ENCODE measurements at regions not wholly inside any gene's neighbourhood (a gene's known extent, or its start where the extent isn't known, plus 50 kb on each side); places are given as distances from the start of the nearest gene placed in this dataset.

DNA sequence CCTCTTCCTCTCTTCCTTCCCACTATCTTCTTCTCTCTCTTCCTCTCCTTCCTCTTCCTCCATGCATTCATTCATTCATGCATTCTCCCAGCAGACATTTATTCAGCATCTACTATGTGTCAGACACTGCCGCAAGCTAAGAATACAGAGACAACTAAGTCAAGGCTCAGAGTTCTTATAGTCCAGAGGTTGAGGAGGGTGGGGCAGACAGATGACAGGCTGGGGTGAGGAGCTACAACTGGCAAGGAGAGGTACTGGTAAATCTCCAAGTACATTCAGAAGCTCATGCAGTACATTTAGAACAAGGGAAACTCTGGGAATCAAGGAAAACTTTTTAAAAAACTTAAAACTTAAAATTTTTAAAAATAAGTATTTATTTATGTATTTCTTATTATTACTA is 56.4 kb upstream of the FMOD start:
- no peak overlapping the region for H3K4me3 ChIP-seq (replicated peaks in 1 of 2; ENCODE audit: low read depth in 1 of 2, low read length in 2 of 2)
- no peak overlapping the region for H3K9ac ChIP-seq (ENCODE audit: low read length)
- no TSS peak for BruUV-seq (replicated peaks)
- ChIA-PET CTCF (no interaction called here), RAD21 (ENCODE audit: low non-redundant PET in 1 of 2, low total read pairs in 2 of 2, uncharacterized antibody in 2 of 2, unreplicated experiment in 2 of 2) (no interaction called here), POLR2A (no interaction called here)
- no peaks in the 10 kb centered on the region for H3K36me3 ChIP-seq (ENCODE audit: control insufficient read depth in 1 of 2, insufficient read depth in 2 of 2, low read length in 2 of 2)
- H3K4me1 ChIP-seq (ENCODE audit: control insufficient read depth in 1 of 2, insufficient read depth in 2 of 2, low read length in 2 of 2): peaks cover 0 to 4% of the 10 kb centered on the region in 2 experiments; a peak in 1 of 4 replicates
- H3K27me3 ChIP-seq (ENCODE audit: insufficient read depth, low read length): no peaks in the 10 kb centered on the region
- H2AFZ ChIP-seq (ENCODE audit: low read depth, low read length, poor library complexity, severe bottlenecking): no peak overlapping the region
- ATAC-seq (no peak), DNase-seq (ENCODE audit: low read depth, low spot score) (no peak)
- no peak overlapping the region for H3K4me2 ChIP-seq (ENCODE audit: low read length)
- H3K79me2 ChIP-seq (ENCODE audit: insufficient read depth, low read length): no peaks in the 10 kb centered on the region
- no peaks in the 10 kb centered on the region for H3K9me3 ChIP-seq (ENCODE audit: control insufficient read depth in 1 of 2, insufficient read depth in 1 of 2, low read depth in 1 of 2, low read length in 2 of 2)
- H4K20me1 ChIP-seq (ENCODE audit: insufficient read depth): no peaks in the 10 kb centered on the region
- intact Hi-C loops (cut with micrococcal nuclease): no loop called here
- H3K27ac ChIP-seq (ENCODE audit: low read depth, low read length): no peak overlapping the region
- no peaks in the 10 kb centered on the region for H3K9me2 ChIP-seq (ENCODE audit: insufficient read depth)
- TF ChIP-seq MAX (IDR thresholded peaks at IDR 0.05) (no peak), POLR2A (IDR thresholded peaks at IDR 0.05; ENCODE audit: borderline replicate concordance, extremely low read depth, insufficient read depth, insufficient read length) (no peak), TCF7L2 (IDR thresholded peaks at IDR 0.05; ENCODE audit: borderline replicate concordance, extremely low read depth, insufficient read depth, insufficient read length) (no peak), REST (IDR thresholded peaks at IDR 0.05; ENCODE audit: low read depth) (no peak), SIN3A (IDR thresholded peaks at IDR 0.05; ENCODE audit: low read depth) (no peak), FOSL1 (IDR thresholded peaks at IDR 0.05; ENCODE audit: low read depth) (no peak), JUND (IDR thresholded peaks at IDR 0.05) (no peak), ELF1 (IDR thresholded peaks at IDR 0.05; ENCODE audit: borderline replicate concordance, low read depth) (no peak), SP1 (IDR thresholded peaks at IDR 0.05; ENCODE audit: low read depth) (no peak), YY1 (IDR thresholded peaks at IDR 0.05; ENCODE audit: extremely low read depth, insufficient replicate concordance, low read depth, low read length) (no peak), ZNF274 (IDR thresholded peaks at IDR 0.05; ENCODE audit: low read depth, low read length) (no peak), RAD21 (IDR thresholded peaks at IDR 0.05; ENCODE audit: low read depth) (no peak), SRF (IDR thresholded peaks at IDR 0.05; ENCODE audit: low read depth) (no peak), ZFX (IDR thresholded peaks at IDR 0.05) (no peak), EZH2 (IDR thresholded peaks at IDR 0.05) (no peak), CEBPB (IDR thresholded peaks at IDR 0.05; ENCODE audit: low read depth) (no peak), EGR1 (IDR thresholded peaks at IDR 0.05; ENCODE audit: low read depth) (no peak), POLR2AphosphoS5 (IDR thresholded peaks at IDR 0.05; ENCODE audit: low read depth, low read length) (no peak)
- TF ChIP-seq, protein P1, sequence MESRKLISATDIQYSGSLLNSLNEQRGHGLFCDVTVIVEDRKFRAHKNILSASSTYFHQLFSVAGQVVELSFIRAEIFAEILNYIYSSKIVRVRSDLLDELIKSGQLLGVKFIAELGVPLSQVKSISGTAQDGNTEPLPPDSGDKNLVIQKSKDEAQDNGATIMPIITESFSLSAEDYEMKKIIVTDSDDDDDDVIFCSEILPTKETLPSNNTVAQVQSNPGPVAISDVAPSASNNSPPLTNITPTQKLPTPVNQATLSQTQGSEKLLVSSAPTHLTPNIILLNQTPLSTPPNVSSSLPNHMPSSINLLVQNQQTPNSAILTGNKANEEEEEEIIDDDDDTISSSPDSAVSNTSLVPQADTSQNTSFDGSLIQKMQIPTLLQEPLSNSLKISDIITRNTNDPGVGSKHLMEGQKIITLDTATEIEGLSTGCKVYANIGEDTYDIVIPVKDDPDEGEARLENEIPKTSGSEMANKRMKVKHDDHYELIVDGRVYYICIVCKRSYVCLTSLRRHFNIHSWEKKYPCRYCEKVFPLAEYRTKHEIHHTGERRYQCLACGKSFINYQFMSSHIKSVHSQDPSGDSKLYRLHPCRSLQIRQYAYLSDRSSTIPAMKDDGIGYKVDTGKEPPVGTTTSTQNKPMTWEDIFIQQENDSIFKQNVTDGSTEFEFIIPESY (IDR thresholded peaks at IDR 0.05; ENCODE audit: extremely low read depth, insufficient replicate concordance, low read length): no peak
- TF ChIP-seq, protein P2, sequence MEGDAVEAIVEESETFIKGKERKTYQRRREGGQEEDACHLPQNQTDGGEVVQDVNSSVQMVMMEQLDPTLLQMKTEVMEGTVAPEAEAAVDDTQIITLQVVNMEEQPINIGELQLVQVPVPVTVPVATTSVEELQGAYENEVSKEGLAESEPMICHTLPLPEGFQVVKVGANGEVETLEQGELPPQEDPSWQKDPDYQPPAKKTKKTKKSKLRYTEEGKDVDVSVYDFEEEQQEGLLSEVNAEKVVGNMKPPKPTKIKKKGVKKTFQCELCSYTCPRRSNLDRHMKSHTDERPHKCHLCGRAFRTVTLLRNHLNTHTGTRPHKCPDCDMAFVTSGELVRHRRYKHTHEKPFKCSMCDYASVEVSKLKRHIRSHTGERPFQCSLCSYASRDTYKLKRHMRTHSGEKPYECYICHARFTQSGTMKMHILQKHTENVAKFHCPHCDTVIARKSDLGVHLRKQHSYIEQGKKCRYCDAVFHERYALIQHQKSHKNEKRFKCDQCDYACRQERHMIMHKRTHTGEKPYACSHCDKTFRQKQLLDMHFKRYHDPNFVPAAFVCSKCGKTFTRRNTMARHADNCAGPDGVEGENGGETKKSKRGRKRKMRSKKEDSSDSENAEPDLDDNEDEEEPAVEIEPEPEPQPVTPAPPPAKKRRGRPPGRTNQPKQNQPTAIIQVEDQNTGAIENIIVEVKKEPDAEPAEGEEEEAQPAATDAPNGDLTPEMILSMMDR (IDR thresholded peaks at IDR 0.05 in 2 of 3, conservative IDR thresholded peaks at IDR 0.05 in 1 of 3; ENCODE audit: borderline replicate concordance in 1 of 3, insufficient read depth in 1 of 3, low read depth in 2 of 3, low read length in 2 of 3): no peak

All from HCT116 (cell line).